ENCODE measurements at regions not wholly inside any gene's neighbourhood (a gene's known extent, or its start where the extent isn't known, plus 50 kb on each side); places are given as distances from the start of the nearest gene placed in this dataset.

DNA sequence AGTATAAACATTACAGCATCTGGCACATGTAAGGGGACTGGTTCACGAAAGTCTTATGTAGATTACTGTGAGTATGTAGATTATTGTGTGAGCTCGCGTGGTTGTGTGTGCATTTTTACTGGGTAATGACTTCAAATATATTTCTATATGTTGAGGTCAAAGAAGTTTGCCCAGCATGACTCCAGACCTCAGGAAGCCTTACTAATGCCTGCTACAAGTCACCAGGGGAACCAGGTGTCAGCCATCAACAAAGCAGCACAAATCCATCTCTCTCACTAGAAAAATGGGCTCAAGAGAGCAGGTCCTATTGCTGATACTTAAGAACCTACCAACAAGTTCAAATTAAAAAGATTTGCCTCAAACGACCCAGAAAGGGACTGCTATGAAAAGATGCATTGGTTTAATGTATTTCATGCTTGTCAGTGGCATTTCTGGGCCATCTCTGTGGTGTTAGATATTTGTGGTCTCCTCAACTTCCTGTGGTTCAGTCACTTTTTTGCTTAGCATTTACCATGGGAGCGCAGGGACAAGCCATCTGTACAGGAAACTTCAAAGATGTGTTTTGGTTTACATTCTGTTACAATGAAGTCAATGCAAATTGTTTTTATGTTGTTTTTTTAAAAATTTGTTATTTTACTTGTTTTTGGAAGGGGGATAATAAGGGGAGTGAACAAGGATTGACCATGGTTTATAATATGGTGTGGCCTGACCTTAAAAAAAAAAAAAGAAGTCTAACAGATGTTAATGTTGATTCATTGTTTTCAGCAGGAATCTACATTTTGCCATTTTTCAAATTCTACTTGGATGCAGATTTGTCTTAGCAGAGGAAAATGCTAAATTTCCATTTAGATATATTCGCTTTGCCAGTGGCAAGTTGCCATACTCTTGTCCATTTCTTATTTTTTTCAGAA is 172.1 kb upstream of the ADAMTS9 start:
- Histone ChIP-seq H3K9me3 (ENCODE audit: severe bottlenecking) (no peaks in the 10 kb centered on the region), H3K27me3 (ENCODE audit: insufficient read depth, low read depth, severe bottlenecking) (no peaks in the 10 kb centered on the region), H3K4me3 (ENCODE audit: low read depth, low read length) (no peak overlapping the region), H3K36me3 (no peaks in the 10 kb centered on the region), H3K27ac (no peak overlapping the region)
- DNase-seq = no peak
- TF ChIP-seq, protein P1, sequence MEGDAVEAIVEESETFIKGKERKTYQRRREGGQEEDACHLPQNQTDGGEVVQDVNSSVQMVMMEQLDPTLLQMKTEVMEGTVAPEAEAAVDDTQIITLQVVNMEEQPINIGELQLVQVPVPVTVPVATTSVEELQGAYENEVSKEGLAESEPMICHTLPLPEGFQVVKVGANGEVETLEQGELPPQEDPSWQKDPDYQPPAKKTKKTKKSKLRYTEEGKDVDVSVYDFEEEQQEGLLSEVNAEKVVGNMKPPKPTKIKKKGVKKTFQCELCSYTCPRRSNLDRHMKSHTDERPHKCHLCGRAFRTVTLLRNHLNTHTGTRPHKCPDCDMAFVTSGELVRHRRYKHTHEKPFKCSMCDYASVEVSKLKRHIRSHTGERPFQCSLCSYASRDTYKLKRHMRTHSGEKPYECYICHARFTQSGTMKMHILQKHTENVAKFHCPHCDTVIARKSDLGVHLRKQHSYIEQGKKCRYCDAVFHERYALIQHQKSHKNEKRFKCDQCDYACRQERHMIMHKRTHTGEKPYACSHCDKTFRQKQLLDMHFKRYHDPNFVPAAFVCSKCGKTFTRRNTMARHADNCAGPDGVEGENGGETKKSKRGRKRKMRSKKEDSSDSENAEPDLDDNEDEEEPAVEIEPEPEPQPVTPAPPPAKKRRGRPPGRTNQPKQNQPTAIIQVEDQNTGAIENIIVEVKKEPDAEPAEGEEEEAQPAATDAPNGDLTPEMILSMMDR (IDR thresholded peaks at IDR 0.05; ENCODE audit: low read depth, low read length) = no peak

DNA sequence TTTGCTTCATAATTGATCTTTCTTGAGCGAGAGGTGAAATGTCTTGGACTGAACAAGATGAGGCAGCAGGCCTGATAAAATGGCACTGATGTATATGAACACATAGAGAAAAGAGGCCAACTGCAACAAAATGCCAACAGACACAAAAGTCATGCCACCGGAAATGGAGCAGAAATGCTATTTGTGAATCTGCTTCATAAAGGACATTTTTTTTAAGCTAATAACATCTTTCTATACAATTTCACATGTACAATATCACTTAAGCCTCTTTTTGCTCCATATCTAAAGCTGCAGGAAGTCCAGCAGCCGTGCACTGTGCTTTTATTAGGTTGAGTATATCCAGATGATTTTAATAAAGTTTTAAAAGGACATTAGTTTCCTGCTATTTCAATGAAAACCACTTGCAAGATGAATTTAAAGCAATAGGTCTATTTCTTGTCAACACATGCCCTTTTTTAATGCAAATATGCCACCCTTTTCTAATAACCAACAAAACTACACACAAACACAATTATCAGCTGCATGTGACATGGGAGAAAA is 169.2 kb upstream of the ADAMTS9 start:
- Histone ChIP-seq H3K27ac (no peak overlapping the region), H3K36me3 (no peaks in the 10 kb centered on the region), H3K27me3 (ENCODE audit: insufficient read depth, low read depth, severe bottlenecking) (no peaks in the 10 kb centered on the region), H3K4me3 (ENCODE audit: low read depth, low read length) (no peak overlapping the region), H3K9me3 (ENCODE audit: severe bottlenecking) (no peaks in the 10 kb centered on the region)
- TF ChIP-seq, protein P1 (IDR thresholded peaks at IDR 0.05; ENCODE audit: low read depth, low read length) = no peak
- no peak for DNase-seq

DNA sequence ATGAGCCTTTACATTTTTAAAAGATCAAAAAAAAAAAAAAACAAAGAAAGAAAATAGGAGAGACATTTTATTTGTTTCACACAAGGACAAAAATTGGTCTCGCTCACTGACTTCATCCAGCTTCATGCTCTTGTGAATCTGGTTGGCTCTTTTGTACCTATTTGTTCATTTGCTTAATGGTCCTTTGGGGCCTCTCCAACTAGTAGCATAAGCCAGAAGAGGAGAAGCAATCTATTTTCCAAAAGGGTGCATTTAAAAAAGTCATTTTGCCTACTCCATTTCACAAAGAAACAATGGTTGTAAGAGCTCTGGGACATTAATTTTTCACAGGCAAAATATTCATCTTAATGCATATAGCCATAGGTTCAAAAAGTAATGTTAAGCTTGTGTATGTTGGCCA is 168.3 kb upstream of the ADAMTS9 start:
- H3K27ac ChIP-seq = no peak overlapping the region
- no peaks in the 10 kb centered on the region for H3K27me3 ChIP-seq (ENCODE audit: insufficient read depth, low read depth, severe bottlenecking)
- H3K36me3 ChIP-seq = no peaks in the 10 kb centered on the region
- DNase-seq = no peak
- H3K4me3 ChIP-seq (ENCODE audit: low read depth, low read length) = no peak overlapping the region
- no peaks in the 10 kb centered on the region for H3K9me3 ChIP-seq (ENCODE audit: severe bottlenecking)
- TF ChIP-seq, protein P1 (IDR thresholded peaks at IDR 0.05; ENCODE audit: low read depth, low read length) = no peak

DNA sequence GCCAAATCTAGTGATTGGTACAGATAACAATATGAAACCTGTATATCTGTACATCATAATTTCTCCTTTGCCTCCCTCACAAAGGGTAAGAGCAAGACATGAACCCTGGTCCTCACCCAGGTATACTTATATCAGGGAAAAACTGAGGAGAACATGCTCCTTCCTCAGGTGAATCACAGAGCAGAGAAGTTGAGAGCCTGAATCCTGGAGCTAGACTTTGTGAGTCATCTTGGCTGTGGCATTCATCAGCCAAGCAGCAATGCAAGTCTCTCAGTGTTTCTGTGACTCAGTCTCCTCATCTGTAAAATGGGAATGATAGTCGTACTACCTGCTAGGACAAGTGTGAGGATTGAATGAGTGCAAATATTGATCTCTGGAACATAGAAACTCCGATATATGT is 165.7 kb upstream of the ADAMTS9 start:
- Histone ChIP-seq H3K36me3 (no peaks in the 10 kb centered on the region), H3K27me3 (ENCODE audit: insufficient read depth, low read depth, severe bottlenecking) (no peaks in the 10 kb centered on the region), H3K9me3 (ENCODE audit: severe bottlenecking) (no peaks in the 10 kb centered on the region), H3K27ac (no peak overlapping the region), H3K4me3 (ENCODE audit: low read depth, low read length) (no peak overlapping the region)
- no peak for DNase-seq
- TF ChIP-seq, protein P1 (IDR thresholded peaks at IDR 0.05; ENCODE audit: low read depth, low read length) = no peak

DNA sequence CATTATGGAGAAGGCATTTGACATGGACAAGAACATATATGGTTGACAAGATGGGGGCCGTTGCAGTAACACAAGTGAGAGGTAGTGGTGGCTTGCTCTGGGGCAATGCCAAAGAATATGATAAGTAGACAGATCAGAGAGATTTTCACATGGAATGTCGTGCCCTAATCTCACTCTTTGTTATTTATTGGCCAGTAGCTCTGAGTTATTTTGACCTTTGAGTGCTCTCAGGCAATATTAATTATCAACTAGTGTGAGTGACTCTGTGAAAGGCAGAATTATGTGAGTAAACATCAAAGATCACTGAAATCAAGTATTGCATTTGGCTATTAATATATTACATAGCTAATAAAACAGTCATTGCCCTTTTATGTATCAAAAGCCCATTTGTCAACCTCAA is 164.9 kb upstream of the ADAMTS9 start:
- Histone ChIP-seq H3K9me3 (ENCODE audit: severe bottlenecking) (no peaks in the 10 kb centered on the region), H3K4me3 (ENCODE audit: low read depth, low read length) (no peak overlapping the region), H3K27me3 (ENCODE audit: insufficient read depth, low read depth, severe bottlenecking) (no peaks in the 10 kb centered on the region), H3K36me3 (no peaks in the 10 kb centered on the region), H3K27ac (no peak overlapping the region)
- no peak for DNase-seq
- TF ChIP-seq, protein P1 (IDR thresholded peaks at IDR 0.05; ENCODE audit: low read depth, low read length) = no peak

Measured in WERI-Rb-1 (cell line).